T47D (cell line): ENCODE measurements at regions not wholly inside any gene's neighbourhood (a gene's known extent, or its start where the extent isn't known, plus 50 kb on each side); places are given as distances from the start of the nearest gene placed in this dataset.

Experiments used
- DNase-seq, 2 experiments: peaks; one replicate each; pipeline versions ENCODE4 v3.0.0 to v3.0.0-alpha.2; 2011 to 2012; ENCODE audit warnings: low read depth in 1 of 2, low spot score in 1 of 2
- JUND ChIP-seq: IDR thresholded peaks from 2 replicates; pipeline ENCODE4 v1.6.1; 2012; ENCODE audit warnings: low read depth
- in situ Hi-C: cut with HindIII; loops from 2 replicates; pipeline ENCODE4 v1.10.0; 2016; ENCODE audit warnings: low sequenced_read_pairs, low pct_unique_long_range_greater_than_20kb

- peak in 1 of 2 experiments; percentile 49 for DNase-seq
- in situ Hi-C loops: no loop called here
- no peak for TF ChIP-seq JUND
Observed at GRCh38 chr10:28250782-28251181, 52.1 kb downstream of the MPP7 start.

GRCh38 chr10:28250358-28250757 is 52.5 kb downstream of the MPP7 start:
- in situ Hi-C loops: no loop called here
- TF ChIP-seq JUND: no peak
- no peak for DNase-seq

DNA sequence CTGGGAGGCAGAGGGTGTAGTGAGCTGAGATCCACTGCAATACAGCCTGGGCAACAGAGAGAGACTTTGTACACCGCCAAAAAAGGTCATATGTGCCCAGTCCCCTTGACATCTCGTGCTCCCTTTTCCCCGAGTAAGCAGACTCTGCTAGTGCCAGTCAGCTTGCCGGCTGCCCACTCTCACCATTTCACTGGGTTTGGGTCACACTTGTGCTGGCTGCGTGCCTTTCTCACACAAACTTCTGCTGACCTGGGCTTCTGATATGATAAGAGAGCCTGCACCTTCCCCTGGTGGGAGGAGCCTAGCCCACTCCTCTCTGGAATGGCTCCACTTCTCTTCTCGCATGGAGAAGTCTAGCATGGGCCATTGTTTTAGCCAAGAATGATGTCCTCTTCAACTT is 53.4 kb downstream of the MPP7 start:
- no peak for TF ChIP-seq JUND
- DNase-seq: no peak
- in situ Hi-C loops: no loop called here

DNA sequence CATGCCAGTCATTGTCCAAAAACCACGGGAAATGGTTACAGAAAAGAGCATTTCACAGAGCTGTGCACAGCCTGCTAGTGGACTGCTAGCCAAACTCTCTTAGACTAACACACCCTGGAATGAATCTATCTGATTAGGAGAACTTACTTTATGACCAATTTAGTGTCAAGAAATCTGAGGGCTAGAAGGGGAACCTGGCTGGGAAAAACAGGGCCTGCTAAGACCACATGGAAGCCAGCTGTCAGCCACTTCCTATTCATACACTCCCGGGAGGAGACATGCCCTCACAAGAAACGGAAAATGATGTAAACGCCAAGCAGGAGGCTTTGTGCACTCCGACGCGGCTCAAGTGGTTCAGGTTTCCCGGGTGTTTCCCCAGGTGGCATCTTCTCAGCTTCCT is 54.8 kb downstream of the MPP7 start:
- TF ChIP-seq JUND: no peak
- DNase-seq: no peak
- in situ Hi-C loops: no loop called here

DNA sequence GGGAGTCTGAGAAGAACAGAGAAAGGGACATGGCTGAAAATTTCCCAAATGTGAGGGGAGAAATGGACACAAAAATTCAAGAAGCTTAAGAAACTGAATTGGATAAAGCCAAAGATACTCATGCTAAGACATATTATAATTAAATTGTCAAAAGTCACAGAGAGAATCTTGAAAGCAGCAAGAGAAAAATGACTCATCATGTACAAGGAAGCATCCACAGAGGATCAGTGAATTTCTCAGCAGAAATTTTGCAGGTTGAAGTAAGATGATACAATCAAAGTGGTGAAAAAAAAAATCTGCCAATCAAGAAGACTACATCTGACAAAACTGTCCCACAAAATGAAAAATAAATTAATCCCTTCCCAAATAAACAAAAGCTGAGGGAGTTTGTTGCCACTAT is 56.8 kb downstream of the MPP7 start:
- DNase-seq: no peak
- TF ChIP-seq JUND: no peak
- in situ Hi-C loops: no loop called here

GRCh38 chr10:28243923-28244322 is 58.9 kb downstream of the MPP7 start:
- DNase-seq: no peak
- in situ Hi-C loops: no loop called here
- TF ChIP-seq JUND: no peak

DNA sequence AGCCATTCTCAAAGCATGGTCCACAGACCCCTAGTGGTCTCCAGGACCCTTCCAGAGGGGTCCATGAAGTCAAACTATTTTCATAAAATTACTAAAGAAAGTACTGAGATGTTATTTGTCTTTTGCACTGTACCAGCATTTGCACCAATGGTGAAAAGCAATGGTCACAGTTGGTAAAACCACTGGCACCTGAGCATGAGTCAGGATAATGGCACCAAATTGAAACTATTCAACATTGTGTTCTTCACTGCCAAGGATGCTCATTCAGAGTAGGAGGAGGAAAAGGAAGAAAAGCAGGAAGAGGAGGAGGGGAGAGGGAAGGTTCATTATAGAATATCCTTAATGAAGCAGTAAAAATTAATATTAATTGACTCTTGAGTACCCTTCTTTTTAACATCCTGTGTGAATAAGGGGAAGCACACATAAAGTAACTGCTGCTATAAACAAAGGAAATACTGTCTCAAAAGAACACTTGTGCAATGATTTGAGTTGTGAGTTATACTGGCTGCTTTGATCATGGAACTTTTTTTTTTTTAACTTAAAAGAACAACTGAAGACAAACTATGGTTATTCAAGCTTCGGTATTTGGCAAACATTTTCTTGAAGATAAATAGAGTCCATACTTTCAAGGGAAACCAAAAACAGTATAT is 60.2 kb downstream of the MPP7 start:
- DNase-seq: no peak
- no peak for TF ChIP-seq JUND
- in situ Hi-C loops: no loop called here

GRCh38 chr10:28241741-28242399 is 61.0 kb downstream of the MPP7 start:
- TF ChIP-seq JUND: no peak
- in situ Hi-C loops: no loop called here
- DNase-seq: peak; percentile 20 to 70

GRCh38 chr10:28240400-28240799 is 62.5 kb downstream of the MPP7 start:
- no peak for DNase-seq
- no peak for TF ChIP-seq JUND
- in situ Hi-C loops: no loop called here

GRCh38 chr10:28236591-28236990 is 66.3 kb downstream of the MPP7 start:
- no peak for TF ChIP-seq JUND
- no peak for DNase-seq
- in situ Hi-C loops: no loop called here

DNA sequence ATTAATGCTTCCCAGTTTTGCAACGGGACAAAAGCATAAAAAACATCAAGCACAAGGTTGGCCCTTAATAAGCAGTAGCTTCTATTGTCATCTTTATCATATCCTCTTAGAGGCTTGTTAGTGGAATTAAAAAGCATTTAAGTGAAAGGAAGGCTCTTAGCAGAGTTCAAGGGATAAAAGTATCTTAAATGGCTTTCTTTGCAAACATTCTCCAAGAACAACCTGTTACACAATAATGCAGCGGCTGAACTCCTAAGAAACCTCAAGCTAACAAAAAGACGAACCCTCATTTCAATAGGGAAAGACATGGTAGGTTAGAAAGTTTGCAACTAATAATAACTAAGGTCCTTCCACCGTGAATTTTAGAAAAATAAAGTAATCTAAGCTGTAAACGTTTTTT is 82.1 kb downstream of the MPP7 start:
- in situ Hi-C loops: no loop called here
- DNase-seq: no peak
- no peak for TF ChIP-seq JUND

DNA sequence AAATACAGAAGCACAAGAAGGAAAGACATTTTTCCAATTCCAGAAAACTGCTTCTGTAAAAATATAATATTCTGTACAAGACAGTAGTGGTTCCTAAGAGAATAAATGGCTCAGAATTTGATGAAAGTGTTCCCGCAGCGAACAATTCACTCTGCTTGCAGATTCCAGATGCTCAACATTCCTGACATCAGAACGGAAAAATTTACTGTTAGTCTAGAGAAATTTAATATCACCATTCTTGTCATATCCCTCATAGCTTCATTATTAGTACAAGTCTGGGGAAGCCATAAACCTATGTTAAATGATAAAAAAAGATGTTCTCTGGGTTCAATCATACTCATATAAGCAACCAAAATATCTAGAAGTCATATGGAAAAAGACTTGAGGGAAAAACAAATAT is 83.6 kb downstream of the MPP7 start:
- no peak for DNase-seq
- in situ Hi-C loops: no loop called here
- TF ChIP-seq JUND: no peak

GRCh38 chr10:28217848-28218247 is 85.0 kb downstream of the MPP7 start:
- no peak for DNase-seq
- in situ Hi-C loops: no loop called here
- TF ChIP-seq JUND: no peak

DNA sequence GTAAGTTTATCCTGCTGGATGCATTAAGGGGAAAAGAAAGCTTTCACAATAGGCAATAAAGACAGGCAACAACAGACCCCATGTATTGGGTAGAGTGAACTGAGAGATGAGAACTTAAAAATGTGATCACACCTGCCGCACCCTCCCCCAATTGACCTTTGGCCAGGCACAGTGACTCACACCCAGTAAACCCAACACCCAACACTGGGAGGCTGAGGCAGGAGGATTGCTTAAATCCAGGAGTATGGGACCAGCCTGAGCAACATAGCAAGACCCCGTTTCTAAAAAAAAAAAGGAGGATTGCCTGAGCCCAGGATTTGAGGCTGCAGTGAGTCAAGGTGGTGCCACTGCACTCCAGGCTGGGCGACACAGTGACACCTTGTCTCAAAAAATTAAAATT is 86.9 kb downstream of the MPP7 start:
- in situ Hi-C loops: no loop called here
- TF ChIP-seq JUND: no peak
- DNase-seq: peak in 1 of 2 experiments; percentile 9
